GM21367 (cell line): ENCODE measurements at regions not wholly inside any gene's neighbourhood (a gene's known extent, or its start where the extent isn't known, plus 50 kb on each side); places are given as distances from the start of the nearest gene placed in this dataset.

Source experiments
- ATAC-seq: cut with Tn5 transposase; IDR thresholded peaks from one replicate; pipeline ENCODE4 v1.9.1; 2021; ENCODE audit not compliant: unreplicated experiment

- no peak for ATAC-seq
Observed at GRCh38 chr6:23339268-23339667, 769.9 kb downstream of the HDGFL1 start.

- no peak for ATAC-seq
Observed at GRCh38 chr6:23340271-23340670, 770.9 kb downstream of the HDGFL1 start.

GRCh38 chr6:23343610-23344306, 774.4 kb downstream of the HDGFL1 start:
- ATAC-seq, result no peak

GRCh38 chr6:23348185-23348584, 777.8 kb upstream of the NRSN1 start:
- ATAC-seq, result no peak

- ATAC-seq, result no peak
Observed at GRCh38 chr6:23349521-23350147, 776.4 kb upstream of the NRSN1 start.

- no peak for ATAC-seq
Observed at GRCh38 chr6:23350752-23351453, 775.1 kb upstream of the NRSN1 start.

- ATAC-seq, result no peak
Observed at GRCh38 chr6:23354004-23354403, 772.0 kb upstream of the NRSN1 start.

GRCh38 chr6:23357185-23357766, 768.7 kb upstream of the NRSN1 start:
- ATAC-seq, result no peak

- no peak for ATAC-seq
Observed at GRCh38 chr6:23365732-23366131, 760.3 kb upstream of the NRSN1 start.

GRCh38 chr6:23367311-23367710, 758.7 kb upstream of the NRSN1 start:
- no peak for ATAC-seq

- ATAC-seq, result no peak
Observed at GRCh38 chr6:23368557-23368956, 757.5 kb upstream of the NRSN1 start.

- no peak for ATAC-seq
Observed at GRCh38 chr6:23370051-23370450, 756.0 kb upstream of the NRSN1 start.

- no peak for ATAC-seq
Observed at GRCh38 chr6:23371132-23371915, 754.7 kb upstream of the NRSN1 start.

- ATAC-seq, result no peak
Observed at GRCh38 chr6:23377830-23378229, 748.2 kb upstream of the NRSN1 start.

- ATAC-seq, result no peak
Observed at GRCh38 chr6:23380465-23380864, 745.5 kb upstream of the NRSN1 start.

- ATAC-seq, result no peak
Observed at GRCh38 chr6:23388086-23388783, 737.8 kb upstream of the NRSN1 start.

- no peak for ATAC-seq
Observed at GRCh38 chr6:23389386-23389785, 736.6 kb upstream of the NRSN1 start.

GRCh38 chr6:23390221-23390620, 735.8 kb upstream of the NRSN1 start:
- no peak for ATAC-seq

GRCh38 chr6:23394681-23395080, 731.3 kb upstream of the NRSN1 start:
- ATAC-seq, result no peak

GRCh38 chr6:23395381-23395780, 730.6 kb upstream of the NRSN1 start:
- ATAC-seq, result no peak
